ENCODE measurements at regions not wholly inside any gene's neighbourhood (a gene's known extent, or its start where the extent isn't known, plus 50 kb on each side); places are given as distances from the start of the nearest gene placed in this dataset.

- no peak for TF ChIP-seq MAFK (IDR thresholded peaks at IDR 0.05; ENCODE audit: low read depth, low read length)
Observed at GRCh38 chr20:51196991-51197651, 174.2 kb upstream of the KCNG1 start (continued).

GRCh38 chr20:51195990-51196389, 173.1 kb upstream of the KCNG1 start:
- Histone ChIP-seq H3K4me3 (ENCODE audit: insufficient read depth, low read depth, low read length) (no peak overlapping the region), H3K14ac (replicated peaks; ENCODE audit: low read depth, low read length) (peak overlapping the region; percentile 44), H2AK5ac (ENCODE audit: low read depth, low read length) (peak overlapping the region; percentile 77), H3K9me1 (ENCODE audit: insufficient read depth, low read length) (peaks cover 23% of the 10 kb centered on the region), H3K4me2 (ENCODE audit: low read depth, low read length) (no peak overlapping the region), H4K5ac (ENCODE audit: low read depth, low read length) (no peak overlapping the region), H2BK15ac (ENCODE audit: low read depth, low read length) (peak overlapping the region; percentile 81; the same call in 1 of the 3 replicates), H3K56ac (ENCODE audit: extremely low read depth, insufficient read depth, low read length) (no peak overlapping the region), H4K8ac (ENCODE audit: low read depth in 2 of 2, low read length in 2 of 2) (no peak overlapping the region), H3K18ac (ENCODE audit: low read depth, low read length) (no peak overlapping the region), H2BK20ac (ENCODE audit: low read depth, low read length) (peak overlapping the region; percentile 86), H3K79me1 (ENCODE audit: low read depth in 1 of 2, low read length in 2 of 2) (no peaks in the 10 kb centered on the region), H2AFZ (replicated peaks; ENCODE audit: low read length, poor library complexity) (no peak overlapping the region), H2BK5ac (ENCODE audit: low read depth, low read length, poor library complexity, severe bottlenecking) (no peak overlapping the region), H3K9ac (ENCODE audit: low read depth, low read length) (no peak overlapping the region), H3K9me3 (ENCODE audit: control insufficient read depth, insufficient read depth, low read length) (peaks cover 3% of the 10 kb centered on the region; the same call in 1 of the 2 replicates), H4K91ac (ENCODE audit: insufficient read depth, low read depth, low read length) (no peak overlapping the region), H3K27me3 (ENCODE audit: control insufficient read depth, insufficient read depth, low read length) (no peaks in the 10 kb centered on the region), H3K4me1 (ENCODE audit: control insufficient read depth, insufficient read depth, low read length) (peaks cover 13% of the 10 kb centered on the region), H2BK120ac (ENCODE audit: low read depth, low read length) (peak overlapping the region; percentile 87; the same call in 1 of the 2 replicates), H3K23ac (ENCODE audit: low read depth, low read length) (0 out of 2 replicates have a peak overlapping the region, but pooled peaks have one; percentile 72), H3K27ac (ENCODE audit: insufficient read depth, low read length) (no peak overlapping the region), H3K36me3 (ENCODE audit: control insufficient read depth, insufficient read depth, low read length) (no peaks in the 10 kb centered on the region), H3K4ac (ENCODE audit: low read depth, low read length) (peak overlapping the region; percentile 40; the same call in 1 of the 2 replicates), H4K20me1 (ENCODE audit: insufficient read depth, low read length) (no peaks in the 10 kb centered on the region), H2AK9ac (replicated peaks; ENCODE audit: low read depth, low read length, poor library complexity) (no peak overlapping the region)
- ChIA-PET CTCF (no interaction called here), POLR2A (ENCODE audit: unreplicated experiment) (no interaction called here)
- no peak for DNase-seq
- in situ Hi-C loops (cut with MboI; ENCODE audit: low sequenced_read_pairs) (no loop called here), dilution Hi-C loops (cut with HindIII; ENCODE audit: low sequenced_read_pairs, unreplicated experiment) (no loop called here), intact Hi-C loops (cut with micrococcal nuclease) (no loop called here)
- WGBS, 2 experiments (ENCODE audit: extremely low coverage in 2 of 2, insufficient read length in 1 of 2): 100% methylated on average over 1 of the region's 5 CpGs; no CpG with 5 or more reads in 1 of the 2 experiments
- BruUV-seq (replicated peaks): no TSS peak
- TF ChIP-seq MXI1 (IDR thresholded peaks at IDR 0.05; ENCODE audit: borderline replicate concordance, low read depth, low read length) (no peak), CEBPB (IDR thresholded peaks at IDR 0.05; ENCODE audit: low read depth, low read length) (no peak), SMC3 (IDR thresholded peaks at IDR 0.05; ENCODE audit: low read depth, low read length) (no peak), USF2 (IDR thresholded peaks at IDR 0.05; ENCODE audit: low read depth, low read length) (no peak), ELK1 (IDR thresholded peaks at IDR 0.05; ENCODE audit: borderline replicate concordance, low read depth, low read length) (no peak)
- ATAC-seq (ENCODE audit: low read depth): no peak

Measured in IMR-90 (cell line).